ENCODE measurements at regions not wholly inside any gene's neighbourhood (a gene's known extent, or its start where the extent isn't known, plus 50 kb on each side); places are given as distances from the start of the nearest gene placed in this dataset.

DNA sequence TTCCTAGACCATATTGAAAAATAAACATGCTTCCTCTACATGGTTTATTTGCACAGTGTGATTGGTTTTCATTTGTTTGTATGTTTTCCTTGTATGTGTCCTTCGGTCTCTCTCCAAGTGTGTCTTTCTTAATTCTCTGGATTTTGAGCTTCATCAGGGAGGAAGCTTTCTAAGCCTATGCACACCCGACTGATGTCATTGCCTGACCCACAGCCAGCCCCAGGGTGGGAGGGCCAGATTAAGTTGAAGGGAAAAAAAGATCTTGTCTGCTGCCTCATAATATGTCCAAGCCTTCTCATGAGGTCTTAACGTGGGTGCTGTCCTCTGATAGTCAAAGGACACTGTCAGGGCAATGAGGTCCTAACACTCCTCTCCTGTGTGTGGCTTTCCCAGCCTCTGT is 115.2 kb downstream of the MARCHF4 start:
- Mint-ChIP-seq H3K9me3 (ENCODE audit: low read depth) (no peaks in the 10 kb centered on the region), H3K36me3 (ENCODE audit: low read depth) (no peaks in the 10 kb centered on the region), H3K27me3 (ENCODE audit: low read depth) (no peaks in the 10 kb centered on the region), H3K4me3 (ENCODE audit: unreplicated experiment) (no peak overlapping the region), H3K27ac (ENCODE audit: unreplicated experiment) (no peak overlapping the region), H3K4me1 (ENCODE audit: low read depth) (no peaks in the 10 kb centered on the region)
- TF ChIP-seq, protein P1, sequence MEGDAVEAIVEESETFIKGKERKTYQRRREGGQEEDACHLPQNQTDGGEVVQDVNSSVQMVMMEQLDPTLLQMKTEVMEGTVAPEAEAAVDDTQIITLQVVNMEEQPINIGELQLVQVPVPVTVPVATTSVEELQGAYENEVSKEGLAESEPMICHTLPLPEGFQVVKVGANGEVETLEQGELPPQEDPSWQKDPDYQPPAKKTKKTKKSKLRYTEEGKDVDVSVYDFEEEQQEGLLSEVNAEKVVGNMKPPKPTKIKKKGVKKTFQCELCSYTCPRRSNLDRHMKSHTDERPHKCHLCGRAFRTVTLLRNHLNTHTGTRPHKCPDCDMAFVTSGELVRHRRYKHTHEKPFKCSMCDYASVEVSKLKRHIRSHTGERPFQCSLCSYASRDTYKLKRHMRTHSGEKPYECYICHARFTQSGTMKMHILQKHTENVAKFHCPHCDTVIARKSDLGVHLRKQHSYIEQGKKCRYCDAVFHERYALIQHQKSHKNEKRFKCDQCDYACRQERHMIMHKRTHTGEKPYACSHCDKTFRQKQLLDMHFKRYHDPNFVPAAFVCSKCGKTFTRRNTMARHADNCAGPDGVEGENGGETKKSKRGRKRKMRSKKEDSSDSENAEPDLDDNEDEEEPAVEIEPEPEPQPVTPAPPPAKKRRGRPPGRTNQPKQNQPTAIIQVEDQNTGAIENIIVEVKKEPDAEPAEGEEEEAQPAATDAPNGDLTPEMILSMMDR (IDR thresholded peaks at IDR 0.05), result no peak
- DNase-seq (ENCODE audit: low spot score), result no peak
